H1 (cell line): ENCODE measurements at regions not wholly inside any gene's neighbourhood (a gene's known extent, or its start where the extent isn't known, plus 50 kb on each side); places are given as distances from the start of the nearest gene placed in this dataset.

ENCODE experiments used
- CTCF ChIA-PET: fragments of 300-600 bp; sonication (Branson Sonifier 250); formaldehyde crosslinking; loops from one replicate; lab custom pipeline; 2021; ENCODE audit not compliant: partially characterized antibody; lab: Charles Lee
- POLR2A ChIA-PET: fragments of 300-600 bp; sonication (Branson Sonifier 250); formaldehyde crosslinking; loops from one replicate; lab custom pipeline; 2021; ENCODE audit warnings: inconsistent platforms; ENCODE audit not compliant: partially characterized antibody; lab: Charles Lee
- DNase-seq, 2 experiments: peaks; one replicate each; pipeline versions ENCODE4 v3.0.0 to v3.0.0-alpha.2; 2010 to 2022; ENCODE audit warnings: low spot score in 2 of 2, low read depth in 1 of 2, mixed read lengths in 1 of 2
- FAIRE-seq: peaks from 2 replicates; lab custom pipeline; 2011; peaks lifted over from hg19 to GRCh38; lab: Jason Lieb, UNC
- H2AFZ ChIP-seq: 2 replicates; pipeline ENCODE4 v1.8.1; 2012; ENCODE audit warnings: low read length, inconsistent platforms
- H2AK5ac ChIP-seq: 2 replicates; pipeline ENCODE4 v1.6.1; 2013; ENCODE audit warnings: low read depth, low read length
- H2BK120ac ChIP-seq: replicated peaks from 2 replicates; pipeline ENCODE3; 2013; ENCODE audit warnings: low read depth, low read length, inconsistent platforms
- H2BK12ac ChIP-seq: 2 replicates; pipeline ENCODE4 v1.6.1; 2013; ENCODE audit warnings: low read depth, low read length
- H2BK15ac ChIP-seq: 2 replicates; pipeline ENCODE4 v1.6.1; 2013; ENCODE audit warnings: low read length
- H2BK20ac ChIP-seq: 2 replicates; pipeline ENCODE4 v1.6.1; 2013; ENCODE audit warnings: low read length
- H2BK5ac ChIP-seq: 2 replicates; pipeline ENCODE4 v1.6.1; 2013; ENCODE audit warnings: low read depth, low read length
- H3K14ac ChIP-seq: 2 replicates; pipeline ENCODE4 v1.6.1; 2013; ENCODE audit warnings: inconsistent platforms; ENCODE audit not compliant: insufficient read length
- H3K18ac ChIP-seq: 2 replicates; pipeline ENCODE4 v1.6.1; 2013; ENCODE audit warnings: low read length; ENCODE audit errors: extremely low read depth
- H3K23ac ChIP-seq: 2 replicates; pipeline ENCODE4 v1.6.1; 2013; ENCODE audit warnings: inconsistent platforms; ENCODE audit not compliant: insufficient read length
- H3K23me2 ChIP-seq: 2 replicates; pipeline ENCODE4 v1.6.1; 2013; ENCODE audit warnings: low read depth, low read length
- H3K27ac ChIP-seq: 2 replicates; pipeline ENCODE4 v1.6.1; 2011; ENCODE audit warnings: low read depth, low read length, inconsistent platforms
- H3K27me3 ChIP-seq, 4 experiments: replicated peaks in 1 of 4; 1 replicate in 1 of 4; 2 replicates in 3 of 4; pipeline versions ENCODE4 v1.6.1 to v1.8.1; 2011 to 2013; ENCODE audit warnings: low read length in 3 of 4, mild to moderate bottlenecking in 3 of 4, inconsistent platforms in 2 of 4, mixed read lengths in 2 of 4, moderate library complexity in 1 of 4; ENCODE audit not compliant: control insufficient read depth in 3 of 4, insufficient read depth in 3 of 4; ENCODE audit errors: extremely low read depth in 1 of 4
- H3K36me3 ChIP-seq, 4 experiments: 2 replicates each; pipeline versions ENCODE4 v1.6.1 to v1.8.1; 2011 to 2013; ENCODE audit warnings: mild to moderate bottlenecking in 4 of 4, low read length in 3 of 4, moderate library complexity in 2 of 4, control low read depth in 1 of 4, inconsistent platforms in 1 of 4; ENCODE audit not compliant: insufficient read depth in 4 of 4, control insufficient read depth in 2 of 4
- H3K4ac ChIP-seq: replicated peaks from 2 replicates; pipeline ENCODE3; 2013; ENCODE audit warnings: low read length, low read depth, mixed read lengths, inconsistent platforms; ENCODE audit not compliant: insufficient read length
- H3K4me1 ChIP-seq, 4 experiments: replicated peaks in 1 of 4; 1 replicate in 1 of 4; 2 replicates in 3 of 4; pipeline versions ENCODE4 v1.6.1 to v1.8.1; 2011 to 2013; ENCODE audit warnings: low read length in 3 of 4, inconsistent platforms in 2 of 4, mixed read lengths in 1 of 4; ENCODE audit not compliant: insufficient read depth in 4 of 4, control insufficient read depth in 3 of 4
- H3K4me2 ChIP-seq, 2 experiments: 2 replicates each; pipeline versions ENCODE4 v1.6.1 to v1.8.1; 2011 to 2013; ENCODE audit warnings: low read depth in 2 of 2, low read length in 2 of 2, control low read depth in 1 of 2, inconsistent platforms in 1 of 2, mild to moderate bottlenecking in 1 of 2; ENCODE audit not compliant: insufficient read depth in 1 of 2
- H3K4me3 ChIP-seq, 4 experiments: fragments of 200-600, 300-600 bp in 1 of 4; sonication (generic), shearing (Covaris generic), sonication (Bioruptor Twin) in 1 of 4; 2 replicates each; pipeline versions ENCODE4 v1.5.1 to v1.8.1; 2011 to 2016; ENCODE audit warnings: low read length in 4 of 4, low read depth in 3 of 4, control low read depth in 2 of 4, inconsistent platforms in 2 of 4, mild to moderate bottlenecking in 2 of 4, mixed read lengths in 1 of 4, moderate library complexity in 1 of 4; ENCODE audit not compliant: insufficient read depth in 2 of 4; ENCODE audit errors: extremely low read depth in 1 of 4
- H3K56ac ChIP-seq: replicated peaks from 2 replicates; pipeline ENCODE3; 2013; ENCODE audit warnings: low read depth, mild to moderate bottlenecking, mixed read lengths, low read length, inconsistent platforms; ENCODE audit not compliant: insufficient read length
- H3K79me1 ChIP-seq: 2 replicates; pipeline ENCODE4 v1.6.1; 2013; ENCODE audit warnings: low read depth, low read length, control low read depth
- H3K79me2 ChIP-seq, 2 experiments: 2 replicates each; pipeline versions ENCODE4 v1.6.1 to v1.8.1; 2012 to 2013; ENCODE audit warnings: low read length in 2 of 2, mild to moderate bottlenecking in 2 of 2, inconsistent platforms in 1 of 2; ENCODE audit not compliant: insufficient read depth in 2 of 2, control insufficient read depth in 1 of 2
- H3K9ac ChIP-seq, 4 experiments: replicated peaks in 1 of 4; 1 replicate in 1 of 4; 2 replicates in 3 of 4; pipeline versions ENCODE4 v1.6.1 to v1.8.1; 2011 to 2013; ENCODE audit warnings: low read depth in 3 of 4, low read length in 3 of 4, control low read depth in 2 of 4, mild to moderate bottlenecking in 2 of 4, moderate library complexity in 2 of 4, inconsistent platforms in 1 of 4; ENCODE audit errors: extremely low read depth in 1 of 4
- H3K9me3 ChIP-seq, 2 experiments: 2 replicates each; pipeline versions ENCODE4 v1.6.1 to v1.8.1; 2012 to 2013; ENCODE audit warnings: mild to moderate bottlenecking in 2 of 2, moderate library complexity in 2 of 2, control low read depth in 1 of 2, inconsistent platforms in 1 of 2, low read depth in 1 of 2, low read length in 1 of 2, mixed read lengths in 1 of 2; ENCODE audit not compliant: insufficient read depth in 2 of 2
- H4K20me1 ChIP-seq, 2 experiments: replicated peaks in 1 of 2; 2 replicates each; pipeline versions ENCODE3 to v1.8.1; 2011 to 2013; ENCODE audit warnings: inconsistent platforms in 2 of 2, low read length in 2 of 2, mild to moderate bottlenecking in 1 of 2; ENCODE audit not compliant: insufficient read depth in 2 of 2, control insufficient read depth in 1 of 2
- H4K5ac ChIP-seq: 2 replicates; pipeline ENCODE4 v1.6.1; 2013; ENCODE audit warnings: low read length, low read depth, mixed read lengths, inconsistent platforms; ENCODE audit not compliant: insufficient read length
- H4K8ac ChIP-seq: 2 replicates; pipeline ENCODE4 v1.8.0; 2013; ENCODE audit warnings: mild to moderate bottlenecking, moderate library complexity, low read length, inconsistent platforms; ENCODE audit not compliant: insufficient read depth; ENCODE audit errors: extremely low read depth
- H4K91ac ChIP-seq: replicated peaks from 2 replicates; pipeline ENCODE3; 2013; ENCODE audit warnings: low read length, mixed read lengths, inconsistent platforms; ENCODE audit not compliant: insufficient read length
- ASH2L ChIP-seq: fragments of 200-600, 300-600 bp; sonication (generic); IDR thresholded peaks from one replicate; pipeline ENCODE4 v1.7.1; 2017; ENCODE audit warnings: low read length
- BCL11A ChIP-seq, 2 experiments: IDR thresholded peaks; one replicate each; pipeline ENCODE4 v1.6.1; 2011; ENCODE audit warnings: low read depth in 2 of 2, low read length in 2 of 2, mild to moderate bottlenecking in 2 of 2
- CBX8 ChIP-seq: fragments of 300-800, 300-1000 bp; sonication (generic); IDR thresholded peaks from 2 replicates; pipeline ENCODE4 v1.7.1; 2016; ENCODE audit warnings: low read depth, low read length, borderline replicate concordance
- CEBPB ChIP-seq: IDR thresholded peaks from 2 replicates; pipeline ENCODE4 v1.6.1; 2012; ENCODE audit warnings: low read depth, low read length
- FOSL1 ChIP-seq: IDR thresholded peaks from 2 replicates; pipeline ENCODE4 v1.6.1; 2011; ENCODE audit warnings: mild to moderate bottlenecking, low read depth, low read length, moderate library complexity; ENCODE audit not compliant: insufficient read depth
- HDAC2 ChIP-seq, 2 experiments: fragments of 300-600 bp in 1 of 2; sonication (generic) in 1 of 2; IDR thresholded peaks; 2 replicates each; pipeline ENCODE4 v1.6.1; 2011 to 2012; ENCODE audit warnings: low read depth in 2 of 2, low read length in 2 of 2, mild to moderate bottlenecking in 2 of 2, moderate library complexity in 2 of 2, borderline replicate concordance in 1 of 2, inconsistent platforms in 1 of 2
- HDAC6 ChIP-seq: IDR thresholded peaks from one replicate; pipeline ENCODE4 v1.7.1; 2012; ENCODE audit warnings: low read depth, mild to moderate bottlenecking, inconsistent platforms, low read length, moderate library complexity
- MAFK ChIP-seq: IDR thresholded peaks from 2 replicates; pipeline ENCODE4 v1.6.1; 2012; ENCODE audit warnings: low read depth, mild to moderate bottlenecking, improper control_type of control experiment, low read length
- NRF1 ChIP-seq: IDR thresholded peaks from 2 replicates; pipeline ENCODE4 v1.6.1; 2011; ENCODE audit warnings: mild to moderate bottlenecking, low read depth, low read length, improper control_type of control experiment
- POU5F1 ChIP-seq: IDR thresholded peaks from 2 replicates; pipeline ENCODE4 v1.6.1; 2011; ENCODE audit warnings: low read depth, mild to moderate bottlenecking, low read length, moderate library complexity
- RAD21 ChIP-seq, 2 experiments: IDR thresholded peaks in 1 of 2; conservative IDR thresholded peaks in 1 of 2; 2 replicates each; pipeline ENCODE4 v1.6.1; 2011; ENCODE audit warnings: low read depth in 2 of 2, low read length in 2 of 2, improper control_type of control experiment in 1 of 2, inconsistent platforms in 1 of 2, mild to moderate bottlenecking in 1 of 2, moderate library complexity in 1 of 2
- SAP30 ChIP-seq: fragments of 300-600 bp; sonication (generic); IDR thresholded peaks from 2 replicates; pipeline ENCODE4 v1.7.1; 2012; ENCODE audit warnings: low read length, moderate library complexity, mild to moderate bottlenecking, inconsistent platforms; ENCODE audit not compliant: insufficient read depth, insufficient replicate concordance
- SIRT6 ChIP-seq: IDR thresholded peaks from one replicate; pipeline ENCODE4 v1.7.1; 2012; ENCODE audit warnings: low read length, inconsistent platforms
- SP4 ChIP-seq: IDR thresholded peaks from 2 replicates; pipeline ENCODE4 v1.6.1; 2012; ENCODE audit warnings: low read length, inconsistent platforms
- YY1 ChIP-seq: IDR thresholded peaks from 2 replicates; pipeline ENCODE4 v1.6.1; 2011; ENCODE audit warnings: low read depth, mild to moderate bottlenecking, low read length
- ZNF274 ChIP-seq: IDR thresholded peaks from 2 replicates; pipeline ENCODE4 v1.7.0; 2012; ENCODE audit warnings: low read length, borderline replicate concordance; ENCODE audit errors: extremely low read depth
- WGBS, 2 experiments: shearing (Covaris generic) in 1 of 2; methylation state at CpG; one replicate each; pipeline versions ENCODE4 v1.1.6 to v1.1.7; 2013 to 2015; ENCODE audit warnings: low lambda C conversion rate in 2 of 2, mixed read lengths in 2 of 2, inconsistent platforms in 1 of 2, low coverage in 1 of 2, missing lambda C conversion rate in 1 of 2; ENCODE audit not compliant: insufficient replicate concordance in 2 of 2, insufficient coverage in 1 of 2, insufficient read length in 1 of 2; ENCODE audit errors: extremely low coverage in 1 of 2, missing lambda C conversion rate in 1 of 2; 5-methylcytosine and 5-hydroxymethylcytosine counted together

- POLR2A ChIA-PET, result no interaction called here
- no peak overlapping the region for H2BK12ac ChIP-seq
- no peaks in the 10 kb centered on the region for H3K79me2 ChIP-seq
- no peak overlapping the region for H2AK5ac ChIP-seq
- no peak overlapping the region for H3K14ac ChIP-seq
- H3K36me3 ChIP-seq, result no peaks in the 10 kb centered on the region
- H3K4ac ChIP-seq, result no peak overlapping the region
- H3K56ac ChIP-seq, result no peak overlapping the region
- no peak overlapping the region for H3K23ac ChIP-seq
- no peaks in the 10 kb centered on the region for H3K9me3 ChIP-seq
- H3K18ac ChIP-seq, result no peak overlapping the region
- H2BK20ac ChIP-seq, result no peak overlapping the region
- DNase-seq, result no peak
- no peaks in the 10 kb centered on the region for H3K79me1 ChIP-seq
- WGBS, 2 experiments, result 86% methylated on average over 6 of the region's 6 CpGs; no CpG with 5 or more reads in 1 of the 2 experiments
- no peak overlapping the region for H4K91ac ChIP-seq
- no peak overlapping the region for H2BK120ac ChIP-seq
- H3K4me1 ChIP-seq, result no peaks in the 10 kb centered on the region
- H2BK15ac ChIP-seq, result no peak overlapping the region
- H3K27me3 ChIP-seq, result no peaks in the 10 kb centered on the region
- H4K8ac ChIP-seq, result no peak overlapping the region
- no peak for FAIRE-seq
- H4K20me1 ChIP-seq, result no peaks in the 10 kb centered on the region
- no peaks in the 10 kb centered on the region for H3K23me2 ChIP-seq
- no peak overlapping the region for H3K9ac ChIP-seq
- no peak overlapping the region for H3K27ac ChIP-seq
- no peak overlapping the region for H2BK5ac ChIP-seq
- H2AFZ ChIP-seq, result no peak overlapping the region
- CTCF ChIA-PET, result no interaction called here
- H4K5ac ChIP-seq, result no peak overlapping the region
- H3K4me3 ChIP-seq, result no peak overlapping the region
- no peak overlapping the region for H3K4me2 ChIP-seq
- TF ChIP-seq HDAC2 (IDR thresholded peaks at IDR 0.05; ENCODE audit: borderline replicate concordance in 1 of 2, low read depth in 2 of 2, low read length in 2 of 2) (no peak), SP4 (no peak), SAP30 (no peak), HDAC6 (no peak), RAD21 (IDR thresholded peaks at IDR 0.05 in 1 of 2, conservative IDR thresholded peaks at IDR 0.05 in 1 of 2; ENCODE audit: low read depth in 2 of 2, low read length in 2 of 2) (no peak), FOSL1 (no peak), CBX8 (no peak), BCL11A (IDR thresholded peaks at IDR 0.05; ENCODE audit: low read depth in 2 of 2, low read length in 2 of 2) (no peak), POU5F1 (no peak), SIRT6 (no peak), NRF1 (no peak), MAFK (no peak), ASH2L (no peak), YY1 (no peak), ZNF274 (no peak), CEBPB (no peak)
These were observed 815.5 kb downstream of the EPHA4 start for GRCh38 chr2:220756653-220757052.
